HG03139 (cell line): ENCODE measurements at regions not wholly inside any gene's neighbourhood (a gene's known extent, or its start where the extent isn't known, plus 50 kb on each side); places are given as distances from the start of the nearest gene placed in this dataset.
"Not testable (repeated sequence)": the region's sequence is repeated elsewhere in the genome, so short reads cannot be mapped to it uniquely, and the experiment has no call there.

Experiments used
- ATAC-seq: cut with Tn5 transposase; IDR thresholded peaks from one replicate; pipeline ENCODE4 v1.9.1; 2021; ENCODE audit not compliant: unreplicated experiment

DNA sequence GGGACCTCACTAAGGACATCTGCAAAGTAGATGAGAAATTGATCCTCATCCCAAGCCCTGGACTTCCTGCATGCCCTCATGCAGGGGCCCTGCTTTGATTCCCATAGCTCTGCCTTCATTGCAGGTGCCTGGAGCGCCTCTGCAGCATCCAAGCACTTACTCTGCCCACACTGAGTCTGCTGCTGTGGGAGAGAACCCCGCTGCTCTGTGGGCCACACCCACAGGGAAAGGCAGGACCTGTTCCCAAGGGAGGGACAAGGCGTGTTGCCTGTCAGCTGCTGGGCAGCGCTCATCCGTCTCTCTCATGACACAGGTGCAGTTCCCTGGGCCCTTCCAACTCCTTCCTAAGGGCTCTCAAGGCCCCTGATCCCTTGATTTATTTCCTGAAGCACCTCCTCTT lies 266.8 kb upstream of the SMIM21 start:
- ATAC-seq = no peak

DNA sequence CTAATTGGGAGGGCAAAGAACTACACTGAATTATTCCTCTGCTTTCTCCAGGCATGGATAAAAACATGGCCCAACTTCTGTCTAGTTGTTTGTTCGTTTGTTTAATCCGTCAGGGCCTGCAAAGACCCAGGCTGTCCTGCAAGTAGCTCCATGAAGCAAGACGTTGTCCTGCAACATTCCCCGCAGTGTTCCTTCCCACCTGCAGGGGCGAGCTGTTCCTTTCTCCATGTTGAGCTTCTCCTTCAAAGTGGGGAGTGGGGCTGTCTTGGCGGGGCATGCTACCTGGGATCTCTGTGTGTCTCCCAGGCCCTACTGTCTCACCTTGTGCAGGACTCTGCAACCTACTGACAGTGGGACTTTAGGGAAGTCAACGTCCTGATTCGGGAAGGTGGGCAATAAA lies 264.0 kb upstream of the SMIM21 start:
- no peak for ATAC-seq

DNA sequence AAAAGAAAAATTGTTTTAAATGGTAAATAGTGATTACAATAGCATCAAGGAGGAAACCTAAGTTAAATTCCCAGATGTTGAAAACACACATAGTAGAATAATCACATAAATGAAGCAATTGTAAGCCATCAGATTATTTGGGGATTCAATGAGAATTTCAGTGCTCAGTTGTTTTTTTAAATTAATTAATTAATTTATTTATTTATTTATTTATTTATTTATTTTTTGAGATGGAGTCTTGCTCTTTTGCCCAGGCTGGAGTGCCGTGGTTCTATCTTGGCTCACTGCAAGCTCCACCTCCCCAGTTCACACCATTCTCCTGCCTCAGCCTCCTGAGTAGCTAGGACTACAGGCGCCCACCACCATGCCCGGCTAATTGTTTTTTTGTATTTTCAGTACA lies 262.8 kb upstream of the SMIM21 start:
- not testable (repeated sequence) for ATAC-seq

DNA sequence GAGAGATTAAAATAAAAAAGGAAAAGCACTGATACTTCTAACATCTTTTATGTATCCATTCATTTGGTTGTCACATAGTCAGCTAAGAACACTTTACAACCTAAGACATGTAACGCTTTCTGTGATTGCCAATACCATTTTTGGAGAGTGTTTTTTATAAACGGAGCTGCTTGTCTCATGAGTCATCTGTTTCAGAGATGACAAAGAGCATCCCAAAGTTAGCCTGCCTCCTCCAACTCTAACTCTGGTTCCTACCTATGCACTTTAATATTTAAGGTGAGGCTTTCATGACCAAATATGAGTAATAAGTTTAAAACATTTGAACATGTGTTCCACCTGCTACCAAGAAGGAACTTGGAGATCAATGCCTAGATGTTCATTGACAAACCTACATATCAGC lies 260.1 kb upstream of the SMIM21 start:
- ATAC-seq = no peak

DNA sequence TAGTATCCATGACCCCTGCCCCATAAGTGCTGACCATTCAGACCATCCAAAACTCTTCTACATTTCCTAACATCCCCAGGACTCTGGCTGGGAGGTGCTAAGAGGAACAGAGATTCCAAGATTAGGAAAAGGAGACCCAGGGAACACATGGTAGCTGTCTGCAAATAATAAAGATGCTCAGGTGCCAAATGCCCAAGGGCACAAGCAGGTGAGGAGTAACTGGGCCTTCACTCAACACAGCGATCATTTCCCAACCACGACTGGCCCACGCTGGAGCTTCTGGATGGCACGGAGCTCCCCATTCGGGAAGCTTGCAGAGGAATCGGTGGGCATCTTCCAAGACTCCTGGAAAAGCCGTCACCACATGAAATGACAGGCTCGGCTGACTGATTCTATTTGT lies 255.9 kb upstream of the SMIM21 start:
- ATAC-seq = no peak

DNA sequence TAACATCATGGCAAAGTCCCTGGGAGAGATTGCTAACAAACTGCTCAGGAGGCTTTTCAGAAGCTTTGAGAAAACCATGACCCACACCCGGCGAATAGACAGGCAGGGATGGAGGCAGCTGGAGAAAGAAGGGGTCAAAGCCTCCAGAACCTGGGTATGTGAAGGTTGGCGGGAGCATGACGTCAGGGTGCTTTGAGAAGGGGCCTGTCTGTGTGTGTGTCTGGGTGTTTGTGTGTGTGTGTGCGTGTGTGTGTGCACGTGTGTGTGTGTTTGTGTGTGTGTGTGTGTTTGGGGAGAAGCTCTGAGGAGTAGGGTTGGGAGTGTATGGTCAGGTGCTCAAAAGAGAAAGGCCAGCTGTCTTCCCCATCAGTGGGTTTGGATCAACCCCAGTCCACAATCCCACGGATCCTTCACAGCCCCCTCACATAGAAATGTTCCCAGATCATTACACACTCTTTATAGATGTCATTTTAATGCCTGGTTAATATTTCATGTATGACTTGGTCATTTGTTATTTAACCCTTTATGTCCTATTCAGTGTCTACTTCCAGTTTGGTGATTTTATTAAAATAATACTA lies 254.1 kb upstream of the SMIM21 start:
- ATAC-seq = no peak

DNA sequence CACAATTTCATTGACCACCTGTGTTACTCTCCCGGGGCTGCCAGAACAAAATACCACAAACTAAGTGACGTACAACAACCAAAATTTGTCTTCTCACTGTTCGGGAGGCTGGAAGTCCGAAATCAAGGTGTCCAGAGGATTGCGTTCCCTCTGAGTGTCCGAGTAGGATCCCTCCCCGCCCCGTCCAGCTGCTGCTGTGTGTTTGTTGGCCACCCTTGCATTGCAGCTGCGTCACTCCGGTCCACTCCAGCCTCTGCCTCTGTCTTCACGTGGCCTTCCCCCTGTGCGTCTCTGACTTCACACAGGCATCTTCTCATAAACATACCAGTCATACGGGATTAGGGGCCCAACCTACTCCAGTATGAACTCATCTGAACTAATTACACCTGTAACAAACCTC lies 251.8 kb upstream of the SMIM21 start:
- ATAC-seq = no peak

DNA sequence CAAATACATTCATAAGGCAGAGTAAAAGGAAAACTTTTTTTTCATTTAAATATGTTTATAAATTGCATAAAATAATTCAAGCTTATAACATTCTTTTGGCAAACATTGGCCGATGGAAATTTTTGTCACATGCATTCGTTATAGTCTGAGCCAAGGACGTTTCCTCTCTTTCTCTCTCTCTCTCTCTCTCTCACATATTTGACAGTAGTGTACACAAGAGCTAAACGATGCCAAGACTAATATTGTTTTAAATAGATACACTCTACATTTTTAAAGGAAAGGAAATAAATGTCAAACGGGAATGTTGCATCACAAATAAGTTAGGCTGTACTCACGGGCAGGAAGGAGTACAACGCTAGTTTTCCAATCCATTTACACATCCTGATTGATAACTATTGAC lies 251.1 kb upstream of the SMIM21 start:
- ATAC-seq = no peak

DNA sequence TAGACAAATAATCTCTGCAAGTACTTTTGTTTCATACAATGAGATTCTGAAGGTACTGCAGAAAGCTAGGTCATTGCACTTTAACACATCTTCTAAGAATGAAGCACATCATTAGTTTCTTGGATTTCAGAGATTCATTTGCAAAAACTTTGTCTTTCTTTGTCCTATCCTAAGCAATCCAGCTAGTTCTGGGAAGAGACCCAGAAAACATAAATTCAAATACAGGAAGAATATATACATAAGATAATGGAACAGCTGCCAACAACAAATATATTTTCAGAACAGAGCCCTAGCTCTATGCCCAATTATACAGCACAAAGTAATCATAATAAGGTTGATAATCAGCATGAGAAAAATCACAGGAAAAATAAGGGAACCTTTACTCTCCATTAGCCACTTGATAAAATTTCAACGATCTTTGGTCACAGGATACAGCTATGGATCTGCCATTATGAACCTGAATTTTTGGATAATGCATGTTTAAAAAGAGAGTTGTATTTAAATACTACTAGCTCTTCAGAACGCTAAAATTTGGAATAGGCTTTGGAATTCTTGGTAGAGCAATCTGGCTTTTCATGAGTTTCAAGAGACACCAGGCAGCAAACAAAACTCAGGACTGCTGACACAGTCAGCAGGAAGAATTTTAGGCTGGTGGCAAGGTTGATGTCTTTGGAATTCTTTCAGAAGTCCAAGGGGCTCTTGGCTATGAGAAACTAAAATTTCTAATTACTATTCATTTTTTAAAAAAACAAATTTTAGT lies 250.4 kb upstream of the SMIM21 start:
- no peak for ATAC-seq

DNA sequence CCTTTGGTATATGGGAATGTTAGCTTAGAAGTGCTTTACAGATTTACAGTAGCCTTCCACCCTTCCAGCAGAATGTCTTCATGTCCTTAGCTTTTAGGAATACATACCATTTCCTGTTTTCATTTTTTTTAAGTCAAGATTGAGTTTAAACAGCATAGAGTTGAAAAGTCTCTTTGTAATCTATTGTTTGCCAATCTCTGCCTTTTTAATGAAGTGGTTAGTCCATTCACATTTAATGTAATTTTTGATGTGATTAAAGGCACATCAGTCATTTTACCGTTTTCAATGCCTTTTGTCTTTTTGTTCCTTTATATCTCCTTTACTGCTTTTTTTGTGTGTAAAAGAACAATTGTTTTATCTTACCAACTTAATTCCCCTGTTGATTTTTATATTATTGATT lies 233.4 kb upstream of the SMIM21 start:
- ATAC-seq = no peak

DNA sequence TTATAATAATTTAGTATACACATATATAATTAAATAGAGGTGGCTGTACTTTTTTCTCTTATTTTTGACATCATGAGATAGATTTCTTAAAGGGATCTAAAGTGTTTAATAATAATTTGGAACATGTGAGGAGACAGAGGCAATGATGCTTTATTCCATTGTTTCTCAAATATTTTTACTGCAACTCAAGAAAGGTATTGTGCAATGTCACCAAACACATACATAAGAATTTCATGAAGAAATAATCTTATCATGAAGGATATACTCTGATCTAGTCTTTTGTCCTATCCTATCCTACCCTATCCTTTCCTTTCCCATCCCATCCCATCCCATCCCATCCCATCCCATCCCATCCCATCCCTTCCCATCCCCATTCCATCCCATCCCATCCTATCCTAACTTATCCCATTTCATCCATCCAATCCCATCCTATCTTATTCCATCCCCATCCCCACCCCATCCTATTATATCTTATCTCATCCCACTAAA lies 232.1 kb upstream of the SMIM21 start:
- ATAC-seq = no peak

DNA sequence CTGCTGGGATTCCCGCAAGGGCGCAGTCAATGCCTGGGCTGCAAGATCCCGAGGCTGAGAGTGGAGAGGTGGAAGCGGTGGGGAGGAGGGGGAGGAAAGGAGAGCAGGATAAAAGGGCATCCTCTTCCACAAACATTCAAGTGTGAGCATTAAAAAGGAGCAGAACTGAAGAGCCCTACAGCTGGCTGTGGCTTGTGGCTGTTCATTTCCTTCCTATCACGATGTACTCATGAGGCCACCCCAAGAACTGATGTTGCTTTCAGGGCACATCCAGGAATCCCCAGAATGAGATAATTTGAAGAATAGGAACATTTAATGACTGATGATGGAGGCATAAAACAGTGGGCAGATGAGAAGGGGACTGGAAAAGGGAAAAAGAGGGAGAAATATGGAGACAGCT lies 230.8 kb upstream of the SMIM21 start:
- ATAC-seq = no peak

DNA sequence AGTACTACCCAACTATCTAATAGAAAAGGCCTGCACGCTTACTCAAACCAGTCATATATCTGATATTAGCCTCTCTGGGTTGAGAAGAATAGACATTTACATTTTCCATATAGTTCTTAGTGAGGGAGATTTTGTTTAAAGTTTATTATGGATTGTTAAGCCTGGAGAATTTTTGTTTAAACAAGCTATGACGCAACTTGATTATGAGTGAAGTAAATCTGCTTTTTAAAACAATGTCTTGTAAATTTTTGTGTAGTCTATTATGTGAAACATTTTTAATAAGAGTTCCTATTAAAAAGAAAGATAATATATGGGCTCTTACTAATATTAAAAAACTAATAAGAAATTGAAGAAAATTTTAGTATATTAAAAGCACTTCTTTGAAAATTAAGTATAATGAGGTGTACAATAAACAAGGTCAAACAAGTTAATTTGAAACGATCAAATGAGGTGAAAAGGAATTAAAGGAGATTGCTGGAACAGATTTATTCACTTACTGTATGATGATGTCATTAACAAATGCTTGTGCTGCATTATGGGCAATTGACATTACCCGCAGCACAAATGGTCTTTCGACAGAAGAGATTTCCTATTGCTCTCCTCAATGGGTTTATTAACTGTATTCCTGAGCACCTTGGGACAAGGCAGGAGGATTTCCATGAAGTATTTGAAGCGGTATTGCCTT lies 229.2 kb upstream of the SMIM21 start:
- ATAC-seq = no peak

DNA sequence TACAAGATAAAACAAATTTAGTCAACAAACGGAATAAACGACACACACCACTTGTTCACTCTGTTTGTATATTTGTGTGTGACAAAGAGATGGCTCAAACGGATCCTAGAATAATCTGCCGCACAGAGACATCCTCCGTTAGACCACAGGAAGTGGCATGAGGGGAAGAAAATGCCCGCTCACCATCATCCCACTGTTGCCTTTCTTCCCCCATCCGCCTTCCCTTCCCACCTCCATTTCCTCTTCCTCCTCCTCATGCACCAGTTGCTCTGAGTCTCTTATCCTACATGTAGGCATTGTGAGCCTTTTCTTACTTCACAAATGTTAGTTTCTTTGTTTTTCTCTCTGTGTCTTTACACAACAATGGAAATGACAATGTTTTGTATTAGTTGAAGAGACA lies 228.5 kb upstream of the SMIM21 start:
- no peak for ATAC-seq

DNA sequence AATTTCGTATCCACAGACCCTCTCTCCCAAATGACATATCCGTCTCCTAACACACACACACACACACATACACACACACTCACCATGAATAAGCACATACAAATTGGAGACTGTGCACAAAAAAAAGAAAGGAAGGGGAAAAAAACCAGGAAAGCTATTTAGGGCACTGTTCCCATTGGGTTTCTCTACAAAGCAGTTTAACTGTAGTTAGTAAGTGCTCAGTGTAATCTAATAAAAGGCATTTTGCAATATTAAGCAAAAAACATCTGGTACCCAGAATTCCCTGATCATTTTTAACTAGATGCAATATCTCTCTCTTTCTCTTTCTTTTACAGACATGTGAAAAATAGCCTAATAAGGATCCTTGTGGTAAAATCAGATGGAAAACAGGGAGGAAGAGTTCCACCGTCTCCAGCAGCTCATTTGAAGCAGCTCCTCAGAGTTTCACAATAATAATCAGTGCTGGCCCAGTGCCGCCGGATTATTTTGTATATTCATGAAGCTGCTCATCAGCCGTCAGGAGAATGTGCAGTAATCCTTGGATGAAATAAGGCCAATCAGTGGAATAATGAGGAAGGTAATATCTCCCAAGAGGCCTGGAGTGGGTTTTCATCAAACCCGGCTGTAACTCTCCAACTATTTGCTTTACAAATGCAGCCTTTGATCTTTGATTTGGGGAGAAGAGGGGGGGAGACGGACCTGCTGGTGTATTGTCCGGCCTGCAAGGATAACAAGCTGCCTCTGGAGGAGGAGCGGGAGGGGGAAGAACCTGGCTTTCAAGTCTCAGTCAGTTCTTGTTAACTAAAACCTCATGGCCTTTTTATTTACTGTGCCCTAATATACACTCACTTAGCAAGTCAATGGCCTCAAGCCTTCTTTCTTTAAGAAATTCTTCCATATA lies 227.6 kb upstream of the SMIM21 start:
- no peak for ATAC-seq

DNA sequence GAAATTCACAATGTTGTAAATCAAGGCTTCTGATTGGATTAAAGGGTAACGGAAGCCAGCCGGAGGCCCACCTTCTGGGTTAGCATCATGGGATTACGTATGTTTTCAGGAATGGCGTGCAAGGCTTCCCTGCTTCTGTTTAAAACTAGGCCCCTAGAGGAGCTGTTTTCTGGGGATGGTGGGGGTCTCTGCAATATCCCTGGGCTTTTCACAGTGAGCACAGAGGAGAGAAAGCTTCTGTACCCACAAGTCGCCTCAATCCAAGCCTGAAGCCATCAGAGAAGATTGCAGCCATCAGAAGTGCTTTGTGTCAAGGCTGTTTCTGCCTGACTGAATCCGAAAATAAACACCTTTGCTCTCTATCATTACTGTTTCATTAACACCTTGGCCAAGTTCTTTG lies 226.9 kb upstream of the SMIM21 start:
- ATAC-seq = no peak

DNA sequence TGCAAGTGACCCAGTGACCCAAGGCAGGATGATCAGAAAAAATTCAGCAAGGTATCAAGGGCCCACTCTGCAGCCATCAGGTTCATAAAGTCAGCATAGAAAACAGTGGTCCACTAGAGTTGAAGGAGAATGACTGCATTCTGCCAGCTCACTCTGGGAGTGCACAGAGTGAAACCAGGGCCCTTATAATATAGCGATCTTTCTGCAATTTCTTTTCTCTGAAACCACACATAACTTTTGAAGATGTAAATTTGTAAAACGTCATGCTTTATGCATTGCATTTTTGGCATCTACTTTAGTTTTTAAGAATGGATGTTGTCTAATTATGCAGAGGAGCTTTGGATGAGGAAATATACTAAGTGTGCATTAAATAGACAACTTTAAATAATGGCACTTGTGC lies 225.0 kb upstream of the SMIM21 start:
- no peak for ATAC-seq

DNA sequence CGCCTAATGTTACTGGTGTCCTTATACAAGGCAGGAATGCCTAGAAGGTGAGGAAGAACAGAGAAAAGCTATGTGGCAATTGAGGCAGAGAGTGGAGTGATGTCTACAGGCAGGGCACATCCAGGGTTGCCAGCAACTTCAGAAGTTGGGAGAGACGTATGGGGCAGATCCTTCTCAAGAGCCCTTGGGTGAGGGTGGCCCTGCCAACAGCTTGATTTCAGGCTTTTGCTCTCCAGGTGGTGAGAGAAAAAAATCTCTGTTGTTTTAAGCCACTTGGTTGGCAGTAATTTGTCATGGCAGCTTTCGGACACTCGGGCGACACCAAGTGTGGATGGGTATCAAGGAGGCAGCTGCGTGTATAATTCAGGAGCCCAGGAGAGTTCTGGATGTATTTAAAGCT lies 217.4 kb upstream of the SMIM21 start:
- ATAC-seq = no peak

DNA sequence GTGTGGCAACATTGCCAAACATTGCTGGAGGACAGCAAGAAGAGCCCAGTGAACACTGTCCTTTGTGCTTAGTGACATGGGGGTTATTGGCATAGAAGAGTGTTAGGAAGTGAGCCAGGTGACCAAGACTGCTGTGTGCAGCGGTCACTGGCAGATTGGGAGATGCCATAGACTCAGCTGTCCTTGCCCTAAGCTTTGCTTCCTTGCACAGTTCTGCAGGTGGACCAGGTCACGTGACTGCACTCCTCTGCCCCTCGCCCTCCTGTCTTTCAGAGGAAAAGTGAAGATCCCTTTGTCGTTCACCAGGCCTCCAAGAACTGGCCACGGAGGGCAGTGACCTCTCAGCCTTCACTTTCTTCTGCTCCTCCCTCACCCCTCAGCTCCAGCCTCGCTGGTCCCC lies 215.6 kb upstream of the SMIM21 start:
- ATAC-seq = no peak

DNA sequence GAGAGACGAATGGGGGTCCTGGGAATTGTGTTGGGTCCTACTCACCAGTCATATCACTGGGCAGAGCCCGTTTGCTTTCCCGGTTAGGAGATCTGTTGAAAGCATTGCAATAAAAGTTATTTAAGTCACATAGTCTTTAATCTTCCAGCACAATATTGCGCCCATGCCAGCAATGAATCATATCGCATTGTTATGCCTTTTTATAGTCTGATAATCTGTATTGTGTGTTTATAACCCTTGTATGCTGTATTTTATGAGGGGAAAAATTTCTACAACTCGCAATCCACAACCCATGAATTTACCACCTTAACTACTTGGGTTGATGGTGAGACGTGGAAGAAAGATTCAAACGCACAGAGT lies 211.9 kb upstream of the SMIM21 start:
- ATAC-seq = no peak

DNA sequence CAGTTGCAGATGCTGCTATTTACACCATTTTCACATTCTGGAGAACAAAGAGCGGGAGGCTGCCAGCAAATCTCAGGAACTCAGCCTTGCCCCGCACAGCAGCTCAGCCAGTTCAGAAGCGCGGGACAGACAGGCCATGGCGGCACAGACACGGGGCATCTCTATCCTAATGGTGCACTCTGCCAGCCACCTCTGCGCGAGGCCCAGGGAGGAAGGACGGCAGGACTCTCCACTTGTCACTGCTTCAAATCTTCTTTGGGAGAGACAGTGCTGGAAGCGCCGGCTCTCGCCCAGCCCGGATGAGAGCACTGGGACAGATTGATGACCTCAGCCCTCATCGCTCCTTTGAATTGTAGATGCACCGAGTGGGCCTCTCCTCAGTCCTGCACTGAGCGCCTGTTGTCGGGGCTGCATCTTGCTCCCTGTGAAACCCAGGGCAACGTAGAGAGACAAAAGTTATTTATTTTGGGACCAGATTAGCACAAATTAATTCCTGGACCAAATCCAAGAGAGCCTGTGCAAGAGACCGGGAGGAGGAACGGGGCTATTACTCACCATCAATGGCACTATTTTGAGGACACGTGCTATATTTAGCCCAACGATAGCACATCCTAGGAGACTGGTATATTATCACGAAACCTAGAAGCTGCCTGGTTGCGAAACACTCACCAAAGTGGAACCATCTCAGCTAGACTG lies 211.4 kb upstream of the SMIM21 start:
- ATAC-seq = no peak
